ENCODE measurements at regions not wholly inside any gene's neighbourhood (a gene's known extent, or its start where the extent isn't known, plus 50 kb on each side); places are given as distances from the start of the nearest gene placed in this dataset.

GRCh38 chr1:60678802-60679201 lies 403.6 kb upstream of the NFIA start:
- no peak for TF ChIP-seq ZFX (IDR thresholded peaks at IDR 0.05)
- TF ChIP-seq CBX3 (IDR thresholded peaks at IDR 0.05; ENCODE audit: low read depth): no peak
- no peak for TF ChIP-seq ELF1 (IDR thresholded peaks at IDR 0.05; ENCODE audit: borderline replicate concordance, low read depth)
- TF ChIP-seq EGR1 (IDR thresholded peaks at IDR 0.05; ENCODE audit: low read depth): no peak
- TF ChIP-seq ZNF274 (IDR thresholded peaks at IDR 0.05; ENCODE audit: low read depth, low read length): no peak
- TF ChIP-seq TCF7L2 (IDR thresholded peaks at IDR 0.05; ENCODE audit: borderline replicate concordance, extremely low read depth, insufficient read depth, insufficient read length): no peak
- no peak for TF ChIP-seq REST (IDR thresholded peaks at IDR 0.05; ENCODE audit: low read depth)
- ChIA-PET RAD21 (ENCODE audit: low non-redundant PET in 1 of 2, low total read pairs in 2 of 2, uncharacterized antibody in 2 of 2, unreplicated experiment in 2 of 2) (no interaction called here), POLR2A (no interaction called here), CTCF (no interaction called here)
- Histone ChIP-seq H3K9me2 (ENCODE audit: insufficient read depth) (no peaks in the 10 kb centered on the region), H3K4me3 (replicated peaks in 1 of 2; ENCODE audit: low read depth in 1 of 2, low read length in 2 of 2) (no peak overlapping the region), H4K20me1 (ENCODE audit: insufficient read depth) (no peaks in the 10 kb centered on the region), H3K9ac (ENCODE audit: low read length) (no peak overlapping the region), H3K9me3 (ENCODE audit: control insufficient read depth in 1 of 2, insufficient read depth in 1 of 2, low read depth in 1 of 2, low read length in 2 of 2) (no peaks in the 10 kb centered on the region), H3K4me1 (ENCODE audit: control insufficient read depth in 1 of 2, insufficient read depth in 2 of 2, low read length in 2 of 2) (no peaks in the 10 kb centered on the region), H3K4me2 (ENCODE audit: low read length) (no peak overlapping the region), H3K27ac (ENCODE audit: low read depth, low read length) (no peak overlapping the region), H3K79me2 (ENCODE audit: insufficient read depth, low read length) (no peaks in the 10 kb centered on the region), H2AFZ (ENCODE audit: low read depth, low read length, poor library complexity, severe bottlenecking) (no peak overlapping the region), H3K36me3 (ENCODE audit: control insufficient read depth in 1 of 2, insufficient read depth in 2 of 2, low read length in 2 of 2) (no peaks in the 10 kb centered on the region), H3K27me3 (ENCODE audit: insufficient read depth, low read length) (peaks cover 5% of the 10 kb centered on the region; the same call in 1 of the 2 replicates)
- no TSS peak for BruUV-seq (replicated peaks)
- intact Hi-C loops (cut with micrococcal nuclease): no loop called here
- ATAC-seq (no peak), DNase-seq (ENCODE audit: low read depth, low spot score) (no peak)

DNA sequence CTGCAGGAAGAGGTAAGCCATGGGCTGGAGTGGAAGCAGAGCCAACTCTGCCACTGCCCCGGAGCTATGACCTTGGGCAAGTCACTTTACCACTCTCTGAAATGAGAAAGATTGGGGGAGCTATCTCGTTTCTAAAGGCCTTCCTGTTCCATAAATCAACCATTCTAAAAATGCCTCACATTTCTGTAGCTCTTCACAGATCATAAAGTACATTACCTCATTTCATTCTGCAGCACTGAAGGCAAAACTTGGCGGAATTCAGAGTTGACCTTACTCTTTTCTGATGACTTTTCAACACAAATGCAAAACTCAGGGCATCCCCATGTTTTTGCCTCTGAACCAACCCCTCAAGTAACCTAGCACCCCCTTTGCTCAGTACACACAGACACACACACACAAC lies 404.0 kb upstream of the NFIA start:
- Histone ChIP-seq H3K9me3 (ENCODE audit: control insufficient read depth in 1 of 2, insufficient read depth in 1 of 2, low read depth in 1 of 2, low read length in 2 of 2) (no peaks in the 10 kb centered on the region), H3K9ac (ENCODE audit: low read length) (no peak overlapping the region), H2AFZ (ENCODE audit: low read depth, low read length, poor library complexity, severe bottlenecking) (no peak overlapping the region), H3K9me2 (ENCODE audit: insufficient read depth) (no peaks in the 10 kb centered on the region), H3K4me3 (replicated peaks in 1 of 2; ENCODE audit: low read depth in 1 of 2, low read length in 2 of 2) (no peak overlapping the region), H4K20me1 (ENCODE audit: insufficient read depth) (no peaks in the 10 kb centered on the region), H3K79me2 (ENCODE audit: insufficient read depth, low read length) (no peaks in the 10 kb centered on the region), H3K4me1 (ENCODE audit: control insufficient read depth in 1 of 2, insufficient read depth in 2 of 2, low read length in 2 of 2) (no peaks in the 10 kb centered on the region), H3K4me2 (ENCODE audit: low read length) (no peak overlapping the region), H3K27ac (ENCODE audit: low read depth, low read length) (no peak overlapping the region), H3K27me3 (ENCODE audit: insufficient read depth, low read length) (peaks cover 5% of the 10 kb centered on the region; the same call in 1 of the 2 replicates), H3K36me3 (ENCODE audit: control insufficient read depth in 1 of 2, insufficient read depth in 2 of 2, low read length in 2 of 2) (no peaks in the 10 kb centered on the region)
- CTCF ChIA-PET: no interaction called here
- RAD21 ChIA-PET (ENCODE audit: low non-redundant PET in 1 of 2, low total read pairs in 2 of 2, uncharacterized antibody in 2 of 2, unreplicated experiment in 2 of 2): no interaction called here
- TF ChIP-seq FOSL1 (IDR thresholded peaks at IDR 0.05; ENCODE audit: low read depth) (no peak), POLR2A (IDR thresholded peaks at IDR 0.05; ENCODE audit: borderline replicate concordance, extremely low read depth, insufficient read depth, insufficient read length) (no peak)
- POLR2A ChIA-PET: no interaction called here
- DNase-seq (ENCODE audit: low read depth, low spot score) (no peak), ATAC-seq (no peak)
- BruUV-seq (replicated peaks): no TSS peak
- intact Hi-C loops (cut with micrococcal nuclease): no loop called here

All from HCT116 (cell line).